NCI-H82 treated with DMSO at 0.1 percent for 48 hours (cell line): ENCODE measurements at regions not wholly inside any gene's neighbourhood (a gene's known extent, or its start where the extent isn't known, plus 50 kb on each side); places are given as distances from the start of the nearest gene placed in this dataset.
A peak's percentile ranks its signal among the peaks of the same experiment; 100 is the strongest.
"Not testable (repeated sequence)": the region's sequence is repeated elsewhere in the genome, so short reads cannot be mapped to it uniquely, and the experiment has no call there.

Experiments
- DNase-seq: peaks from one replicate; lab custom pipeline; 2025; ENCODE audit not compliant: unreplicated experiment; lab: John Stamatoyannopoulos, UW

- DNase-seq = peak; percentile 41
These were observed 171.6 kb upstream of the AUTS2 start for GRCh38 chr7:69426705-69427104.

- no peak for DNase-seq
These were observed 170.2 kb upstream of the AUTS2 start for GRCh38 chr7:69428089-69428488.

- DNase-seq = no peak
These were observed 168.3 kb upstream of the AUTS2 start for GRCh38 chr7:69429911-69430383.

- DNase-seq = peak; percentile 12
These were observed 167.8 kb upstream of the AUTS2 start for GRCh38 chr7:69430384-69431021.

DNA sequence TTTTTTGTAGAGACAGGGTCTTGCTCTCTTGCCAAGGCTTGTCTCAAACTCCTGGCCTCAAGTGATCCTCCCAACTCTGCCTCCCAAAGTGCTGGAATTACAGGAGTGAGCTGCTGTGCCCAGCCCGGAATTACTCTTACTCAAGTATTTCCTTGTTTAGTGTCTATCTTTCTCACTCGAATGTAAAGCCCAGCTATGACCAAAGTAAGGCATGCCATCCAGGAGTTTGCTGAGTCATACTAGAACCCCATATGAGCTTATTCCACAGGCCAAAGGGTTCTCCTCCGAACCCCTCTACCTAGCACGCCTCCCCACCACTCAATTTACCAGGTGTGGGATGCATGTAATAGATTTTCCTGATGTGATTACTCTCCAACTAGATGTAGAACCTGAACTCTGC lies 166.6 kb upstream of the AUTS2 start:
- no peak for DNase-seq

DNA sequence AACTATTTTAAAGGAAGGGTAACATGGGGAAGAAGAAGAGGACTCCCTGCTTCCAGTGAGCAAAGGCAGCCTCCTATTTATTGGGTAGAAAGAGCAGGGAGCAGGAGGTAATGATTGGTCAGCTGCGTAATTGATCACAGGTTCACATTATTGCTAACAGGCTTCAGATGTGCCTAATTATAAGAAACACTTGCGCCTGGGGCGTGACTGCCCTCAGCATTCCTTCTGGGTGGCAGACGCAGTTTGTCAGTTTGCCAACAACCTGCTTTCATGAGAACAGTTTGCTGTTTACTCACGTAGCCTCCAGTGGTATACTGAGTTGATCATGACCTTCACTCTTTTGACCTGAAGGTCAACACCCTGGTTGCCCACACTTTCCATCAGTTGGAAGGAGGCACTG lies 166.0 kb upstream of the AUTS2 start:
- DNase-seq = not testable (repeated sequence)

- no peak for DNase-seq
These were observed 165.2 kb upstream of the AUTS2 start for GRCh38 chr7:69433081-69433480.

GRCh38 chr7:69434398-69434815 lies 163.9 kb upstream of the AUTS2 start:
- no peak for DNase-seq

- DNase-seq = no peak
These were observed 162.6 kb upstream of the AUTS2 start for GRCh38 chr7:69435711-69436110.

GRCh38 chr7:69436946-69437345 lies 161.3 kb upstream of the AUTS2 start:
- no peak for DNase-seq

GRCh38 chr7:69438584-69439412 lies 159.5 kb upstream of the AUTS2 start:
- DNase-seq = no peak

DNA sequence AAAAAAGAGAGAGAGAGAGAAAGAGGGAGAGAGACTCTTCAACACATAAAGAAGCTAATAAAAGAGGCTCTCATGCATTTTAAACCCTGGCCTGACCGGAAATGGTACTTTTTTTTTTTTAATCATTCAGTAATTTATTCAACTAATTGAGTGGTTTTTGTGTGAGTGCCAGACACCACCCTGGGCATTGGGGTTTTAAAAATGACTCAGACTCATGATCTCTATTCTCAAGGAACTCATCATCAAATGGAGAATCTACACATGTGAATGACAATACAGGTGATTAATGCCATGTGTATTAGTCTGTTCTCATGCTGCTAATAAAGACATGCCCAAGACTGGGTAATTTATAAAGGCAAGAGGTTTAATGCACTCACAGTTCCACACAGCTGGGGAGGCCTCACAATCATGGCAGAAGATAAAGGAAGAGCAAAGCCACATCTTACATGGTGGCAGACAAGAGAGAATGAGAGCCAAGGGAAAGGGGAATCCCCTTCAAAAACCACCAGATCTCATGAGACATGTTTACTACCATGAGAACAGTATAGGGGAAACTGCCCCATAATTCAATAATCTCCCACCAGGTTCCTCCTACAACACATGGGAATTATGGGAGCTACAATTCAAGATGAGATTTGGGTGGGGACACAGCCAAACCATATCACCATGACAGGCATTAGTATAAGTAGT lies 158.5 kb upstream of the AUTS2 start:
- no peak for DNase-seq

DNA sequence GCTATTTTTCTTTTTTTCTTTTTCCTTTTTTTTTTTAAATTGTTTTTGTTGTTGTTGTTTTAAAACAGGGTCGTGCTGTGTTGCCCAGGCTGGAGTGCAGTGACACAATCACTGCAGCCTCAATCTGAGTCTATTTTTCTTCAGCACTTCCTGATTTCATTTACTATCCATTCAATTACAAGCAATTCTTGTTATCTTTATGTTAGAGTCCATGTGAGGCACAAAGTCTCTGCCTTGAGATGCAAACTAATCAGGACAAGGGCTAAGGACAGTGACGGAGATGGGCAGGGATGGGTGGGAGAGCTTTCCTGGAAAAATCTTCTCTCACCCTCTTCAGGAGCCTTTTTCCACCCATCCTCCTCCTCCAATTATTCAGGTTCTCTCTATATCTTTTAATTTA lies 157.3 kb upstream of the AUTS2 start:
- no peak for DNase-seq

GRCh38 chr7:69443136-69443535 lies 155.1 kb upstream of the AUTS2 start:
- no peak for DNase-seq

GRCh38 chr7:69445541-69445940 lies 152.7 kb upstream of the AUTS2 start:
- no peak for DNase-seq

GRCh38 chr7:69446213-69446612 lies 152.1 kb upstream of the AUTS2 start:
- not testable (repeated sequence) for DNase-seq

- DNase-seq = no peak
These were observed 150.2 kb upstream of the AUTS2 start for GRCh38 chr7:69448071-69448470.

- DNase-seq = no peak
These were observed 147.8 kb upstream of the AUTS2 start for GRCh38 chr7:69450456-69450855.

- no peak for DNase-seq
These were observed 146.6 kb upstream of the AUTS2 start for GRCh38 chr7:69451715-69452114.

DNA sequence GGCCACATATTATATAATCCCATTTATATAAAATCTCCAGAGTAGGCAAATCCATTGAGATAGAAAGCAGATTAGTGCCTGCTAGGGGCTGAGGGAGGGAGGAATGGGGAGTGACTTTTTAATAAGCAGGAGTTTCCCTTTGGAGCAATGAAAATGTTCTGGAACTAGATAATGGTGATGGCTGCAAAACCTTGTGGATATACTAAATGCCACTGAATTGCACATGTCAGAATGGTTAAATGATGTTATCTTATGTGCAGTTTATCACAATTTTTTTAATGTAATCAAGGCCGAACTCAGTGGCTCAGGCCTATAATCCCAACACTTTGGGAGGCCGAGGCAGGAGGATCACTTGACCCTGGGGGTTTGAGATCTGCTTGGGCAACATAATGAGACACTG lies 145.5 kb upstream of the AUTS2 start:
- DNase-seq = peak; percentile 43

DNA sequence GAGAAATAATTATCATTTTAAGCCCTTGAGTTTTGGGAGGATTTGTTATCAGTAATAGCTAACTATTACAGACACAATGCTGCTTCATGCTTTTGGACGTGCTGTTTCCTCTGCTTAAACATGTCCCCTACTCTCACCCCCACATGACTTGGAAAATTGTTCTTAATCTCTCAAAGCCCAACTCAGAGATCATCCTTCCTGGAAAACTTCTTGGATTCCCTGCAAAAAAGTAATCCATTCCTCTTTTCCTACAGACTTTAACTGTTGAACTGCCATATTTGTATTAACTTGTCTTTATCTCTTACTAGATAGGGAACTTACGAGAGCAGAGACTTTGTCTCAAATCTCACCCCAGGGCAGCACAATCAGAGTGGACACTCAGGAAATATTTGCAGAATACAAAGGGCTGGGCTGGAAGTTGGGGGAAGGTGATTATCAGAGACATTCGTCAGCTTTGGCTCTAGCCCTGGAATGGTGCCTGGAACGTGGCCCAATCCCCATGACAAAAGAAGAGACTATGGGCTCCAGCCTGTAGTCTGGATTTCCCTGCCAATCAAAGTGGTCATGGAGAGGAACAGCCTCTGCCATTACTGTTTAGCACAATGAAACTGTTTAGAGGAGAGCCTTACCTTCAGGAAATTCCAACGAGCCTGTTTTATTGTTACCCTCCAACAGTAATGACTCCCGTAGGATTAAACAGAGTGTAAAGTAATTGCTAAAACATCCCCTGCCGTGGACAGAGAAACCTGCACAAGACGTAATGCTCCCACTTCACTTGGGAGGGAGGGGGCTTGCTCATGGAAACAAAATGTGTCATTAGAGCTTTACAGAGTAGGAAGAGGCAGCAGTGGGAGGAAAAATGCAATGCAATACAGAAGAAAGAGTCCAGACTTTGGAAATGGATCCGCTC lies 140.4 kb upstream of the AUTS2 start:
- DNase-seq = peak; percentile 23
